Right renal cortex interstitium (tissue), 3 donors: ENCODE measurements at regions not wholly inside any gene's neighbourhood (a gene's known extent, or its start where the extent isn't known, plus 50 kb on each side); places are given as distances from the start of the nearest gene placed in this dataset.
"Not testable (repeated sequence)": the region's sequence is repeated elsewhere in the genome, so short reads cannot be mapped to it uniquely, and the experiment has no call there.

ENCODE experiments used
- DNase-seq, 3 donors: peaks; one replicate each; pipeline ENCODE4 v3.0.0-alpha.2; 2013; ENCODE audit warnings: low read depth in 3 of 3, low spot score in 2 of 3

DNA sequence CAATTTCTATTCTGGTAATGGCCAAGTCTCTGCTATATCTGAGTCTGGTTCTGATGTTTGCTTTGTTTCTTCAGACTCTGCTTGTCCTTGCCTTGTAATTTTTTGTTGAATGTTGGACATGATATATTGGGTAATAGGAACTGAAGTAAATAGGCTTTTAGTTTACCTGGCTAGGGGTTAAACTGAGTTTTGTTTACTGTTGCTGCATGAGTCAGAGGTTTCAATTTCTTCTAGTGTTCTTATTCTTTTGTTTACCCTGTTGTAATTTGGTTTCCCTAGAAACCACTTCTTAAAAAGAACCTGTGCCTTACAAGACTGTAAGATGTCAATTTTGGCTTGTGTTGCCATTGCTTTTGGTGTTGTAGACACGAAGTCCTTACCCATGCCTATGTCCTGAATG lies 285.0 kb upstream of the KCNH7 start:
- DNase-seq = no peak

GRCh38 chr2:163122257-163122656 lies 283.7 kb upstream of the KCNH7 start:
- no peak for DNase-seq

DNA sequence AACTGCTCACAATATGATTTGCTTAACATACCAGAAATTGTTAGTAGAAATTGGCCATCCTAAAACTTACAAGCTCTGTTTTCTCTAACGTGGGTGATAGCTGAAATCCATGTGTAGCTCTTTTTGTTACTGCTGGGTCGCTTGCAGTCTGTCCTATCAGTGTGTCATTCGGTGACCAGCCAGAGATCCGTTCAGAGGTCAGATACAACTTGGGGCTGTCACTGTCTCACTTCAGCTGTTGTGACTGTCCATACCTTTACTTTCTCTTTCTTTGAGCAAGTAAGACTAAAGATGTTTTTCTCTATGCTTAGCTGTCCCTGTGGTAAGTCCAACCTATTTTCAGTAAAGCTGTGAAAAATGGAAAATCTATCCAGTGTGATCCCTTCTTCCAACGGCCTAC lies 282.9 kb upstream of the KCNH7 start:
- DNase-seq = no peak

- DNase-seq = no peak
These were observed 281.4 kb upstream of the KCNH7 start for GRCh38 chr2:163119966-163120365.

DNA sequence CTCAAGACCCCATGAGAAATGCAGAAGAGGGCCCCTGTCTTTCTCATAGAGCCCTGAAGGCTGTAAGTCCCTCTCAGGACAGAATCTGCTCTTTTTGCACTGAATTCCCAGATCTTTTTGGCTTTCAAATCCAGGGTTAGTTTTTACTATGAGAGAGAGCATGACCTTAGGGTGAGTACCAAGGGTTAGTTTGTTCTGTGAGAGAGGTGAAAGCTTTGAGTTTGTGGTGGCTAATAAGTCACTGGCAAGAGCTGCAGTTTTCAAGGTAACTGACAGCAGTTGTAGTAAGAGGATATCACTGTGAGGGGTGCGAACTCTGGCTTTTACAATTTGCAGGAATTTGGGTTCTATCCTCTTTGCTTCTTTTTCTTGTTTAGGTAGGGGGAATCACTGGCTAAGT lies 248.4 kb upstream of the KCNH7 start:
- no peak for DNase-seq

GRCh38 chr2:163085366-163086024 lies 246.9 kb upstream of the KCNH7 start:
- not testable (repeated sequence) for DNase-seq

- no peak for DNase-seq
These were observed 243.2 kb upstream of the KCNH7 start for GRCh38 chr2:163081754-163082153.

GRCh38 chr2:163077241-163077640 lies 238.7 kb upstream of the KCNH7 start:
- no peak for DNase-seq

- DNase-seq = no peak
These were observed 227.5 kb upstream of the KCNH7 start for GRCh38 chr2:163066085-163066484.

GRCh38 chr2:163062524-163062923 lies 224.0 kb upstream of the KCNH7 start:
- no peak for DNase-seq

DNA sequence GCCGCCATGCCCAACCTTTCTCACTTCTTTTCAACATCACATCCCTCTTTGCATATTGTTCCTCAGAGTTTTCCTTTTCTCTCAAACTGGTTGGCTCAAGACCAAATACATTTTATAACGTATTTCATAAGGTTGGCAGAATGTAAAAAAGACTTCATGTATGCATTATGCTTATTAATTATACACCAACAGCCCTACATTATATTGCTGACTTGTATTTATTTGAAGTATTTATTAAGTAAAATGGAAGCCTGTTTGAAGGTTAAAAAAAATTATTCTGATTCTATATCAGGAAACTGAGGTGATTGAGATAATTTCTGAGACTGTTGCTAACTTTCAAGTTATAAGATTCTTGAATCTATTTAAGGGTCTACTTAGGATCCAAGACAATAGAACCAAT lies 208.0 kb upstream of the KCNH7 start:
- DNase-seq = no peak

DNA sequence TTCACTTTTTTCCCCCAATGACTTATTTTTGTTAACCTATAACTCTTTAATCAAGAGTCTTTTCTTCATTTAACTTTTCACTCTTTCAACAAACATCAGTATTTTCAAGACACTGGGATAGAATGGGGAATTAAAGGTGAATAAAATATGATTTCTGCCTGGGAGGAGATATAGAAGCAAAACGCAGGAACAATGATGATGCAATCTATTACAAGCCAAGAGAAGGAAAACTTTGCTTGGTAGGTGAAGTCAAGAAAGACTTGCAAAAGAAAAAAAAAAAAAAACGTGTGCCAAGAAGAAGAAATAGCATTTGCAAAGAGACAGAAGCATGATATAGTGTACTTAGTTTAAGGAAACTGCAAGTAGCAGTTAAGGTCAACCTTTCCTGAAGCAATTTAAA lies 207.3 kb upstream of the KCNH7 start:
- no peak for DNase-seq

DNA sequence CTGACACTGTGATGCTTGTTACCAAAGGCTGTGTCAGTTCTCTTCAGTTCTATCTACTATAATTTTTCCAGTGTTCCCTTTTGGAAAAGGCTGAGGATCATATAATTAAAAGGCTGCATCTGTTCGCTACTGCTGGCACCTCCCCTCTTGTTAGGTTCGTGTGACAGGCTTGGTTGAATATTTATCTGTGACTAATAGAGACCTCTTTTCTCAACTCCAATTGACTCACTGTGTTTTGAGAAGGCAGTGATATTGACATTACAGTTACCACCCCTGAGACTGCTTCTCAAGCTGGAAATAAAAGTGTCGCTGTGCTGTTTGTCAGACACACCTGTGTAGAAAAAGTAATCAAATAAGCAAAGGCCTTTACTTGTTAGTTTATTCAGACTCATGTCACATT lies 205.5 kb upstream of the KCNH7 start:
- DNase-seq = no peak

DNA sequence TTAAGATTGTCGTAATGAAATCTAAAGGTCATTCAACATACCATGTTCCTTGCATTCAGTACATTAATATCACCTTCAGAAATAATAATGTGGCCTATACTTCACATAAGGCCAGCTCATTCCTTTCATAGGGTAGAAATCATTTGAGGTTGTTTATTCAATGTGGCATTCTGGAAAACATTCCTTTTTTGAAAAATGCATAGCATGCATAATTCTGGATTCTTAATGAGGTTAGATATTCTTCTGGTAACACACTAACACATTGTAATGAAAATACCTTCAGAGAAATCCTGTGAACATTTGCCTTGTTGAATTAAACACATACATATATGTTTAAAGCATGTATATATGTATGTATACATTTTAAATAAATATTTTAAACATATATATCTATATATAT lies 204.6 kb upstream of the KCNH7 start:
- DNase-seq = no peak

DNA sequence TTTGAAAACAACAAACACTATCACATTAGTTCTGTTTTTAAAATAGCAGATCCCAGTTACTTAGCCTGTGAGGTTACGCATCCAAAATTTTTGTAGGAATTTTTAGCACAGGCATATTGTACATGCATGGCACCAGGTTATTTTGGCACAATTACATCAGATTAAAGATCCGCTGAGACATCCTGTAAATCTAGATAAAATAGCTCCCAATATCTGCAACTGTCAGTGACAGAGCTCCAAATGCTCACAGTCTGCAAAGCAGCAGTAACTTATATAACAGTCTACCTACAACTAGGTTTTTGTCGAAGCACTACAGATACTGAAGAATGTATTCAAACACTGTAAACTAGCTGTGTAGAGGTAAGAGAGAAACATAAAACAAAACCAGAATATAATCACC lies 200.7 kb upstream of the KCNH7 start:
- no peak for DNase-seq

DNA sequence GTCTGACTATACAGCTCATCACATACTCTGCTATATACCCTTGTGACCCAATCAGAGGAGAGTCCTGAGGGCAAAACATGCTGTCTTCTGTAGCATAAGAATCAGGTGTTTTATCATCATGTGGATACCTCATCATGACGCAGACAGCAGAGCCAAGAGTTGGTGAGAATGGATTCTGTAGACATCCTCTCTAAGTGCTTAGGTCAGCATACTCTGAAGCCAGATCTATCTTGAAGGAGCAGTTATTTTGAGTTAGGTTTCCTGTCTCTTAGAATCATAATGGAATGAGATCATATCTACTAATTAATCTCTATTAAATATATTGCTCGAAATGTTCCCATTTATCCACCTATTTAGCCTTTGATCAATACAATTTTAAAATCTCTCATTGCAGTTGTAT lies 190.2 kb upstream of the KCNH7 start:
- DNase-seq = no peak

- not testable (repeated sequence) for DNase-seq
These were observed 187.7 kb upstream of the KCNH7 start for GRCh38 chr2:163026136-163026775.

DNA sequence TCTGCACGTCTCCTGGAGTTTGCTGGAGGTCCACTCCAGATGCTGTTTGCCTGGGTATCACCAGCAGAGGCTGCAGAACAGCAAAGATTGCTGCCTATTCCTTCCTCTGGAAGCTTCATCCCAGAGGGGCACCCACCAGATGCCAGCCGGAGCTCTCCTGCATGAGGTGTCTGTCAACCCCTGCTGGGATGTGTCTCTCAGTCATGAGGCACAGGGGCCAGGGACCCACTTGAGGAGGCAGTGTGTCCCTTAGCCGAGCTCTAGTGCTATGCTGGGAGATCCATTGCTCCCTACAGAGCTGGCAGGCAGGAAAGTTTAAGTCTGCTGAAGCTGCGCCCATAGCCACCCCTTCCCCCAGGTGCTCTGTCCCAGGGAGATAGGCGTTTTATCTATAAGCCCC lies 178.3 kb upstream of the KCNH7 start:
- not testable (repeated sequence) for DNase-seq

- no peak for DNase-seq
These were observed 172.4 kb upstream of the KCNH7 start for GRCh38 chr2:163011000-163011399.

GRCh38 chr2:163008642-163009041 lies 170.1 kb upstream of the KCNH7 start:
- DNase-seq = no peak

- DNase-seq = no peak
These were observed 156.2 kb upstream of the KCNH7 start for GRCh38 chr2:162994718-162995117.

DNA sequence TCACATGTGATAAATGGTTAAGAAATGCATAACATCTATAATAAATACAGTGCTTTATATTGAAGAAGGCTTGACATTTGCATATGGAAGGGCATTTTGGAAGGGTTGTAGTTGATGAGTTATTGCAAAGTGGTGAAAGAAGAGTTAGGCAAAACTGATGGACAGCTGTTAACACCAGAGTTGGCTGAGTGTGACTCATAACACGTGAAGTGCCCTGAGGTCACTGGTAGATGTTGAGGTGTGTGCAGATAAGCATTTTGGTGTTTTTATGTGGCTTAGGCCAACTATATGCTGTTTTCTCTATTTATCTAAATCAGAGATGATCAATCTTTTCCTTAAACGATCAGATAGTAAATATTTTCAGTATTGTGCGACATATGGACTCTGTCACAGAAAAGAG lies 154.3 kb upstream of the KCNH7 start:
- DNase-seq = no peak

DNA sequence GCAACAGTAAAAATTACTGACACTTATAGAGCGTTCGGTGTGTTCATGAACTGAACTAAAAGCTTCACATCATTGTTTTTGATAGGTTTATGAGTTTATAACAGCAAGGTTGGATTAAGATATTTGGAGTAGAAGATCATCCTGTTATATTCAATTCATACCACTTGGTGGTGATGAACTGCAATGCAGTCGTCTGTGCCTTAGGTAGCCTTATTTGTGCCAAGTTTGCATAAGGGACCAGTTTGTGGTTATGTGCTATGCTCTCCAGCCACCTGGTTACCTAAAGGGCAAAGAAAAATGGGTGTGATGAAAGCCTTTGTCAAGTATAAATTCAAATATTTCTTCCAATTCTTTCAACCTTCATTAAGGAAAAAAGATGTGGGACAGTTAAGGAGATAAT lies 150.9 kb upstream of the KCNH7 start:
- DNase-seq = no peak
